Nephron (organoid): ENCODE measurements at regions not wholly inside any gene's neighbourhood (a gene's known extent, or its start where the extent isn't known, plus 50 kb on each side); places are given as distances from the start of the nearest gene placed in this dataset.

Experiments used
- H3K27ac Mint-ChIP-seq, 3 experiments: 2 replicates each; pipeline ENCODE4 v1.8.0; 2020; ENCODE audit warnings: mixed read lengths in 3 of 3, mild to moderate bottlenecking in 2 of 3, moderate library complexity in 1 of 3
- H3K27me3 Mint-ChIP-seq: 2 replicates; pipeline ENCODE4 v1.8.0; 2021; ENCODE audit warnings: low read depth, mild to moderate bottlenecking, moderate library complexity, mixed read lengths
- H3K36me3 Mint-ChIP-seq: 2 replicates; pipeline ENCODE4 v1.8.0; 2020; ENCODE audit warnings: low read depth, mixed read lengths
- H3K4me1 Mint-ChIP-seq: 2 replicates; pipeline ENCODE4 v1.8.0; 2020; ENCODE audit warnings: mixed read lengths
- H3K4me3 Mint-ChIP-seq, 3 experiments: 2 replicates each; pipeline ENCODE4 v1.8.0; 2020; ENCODE audit warnings: mild to moderate bottlenecking in 3 of 3, mixed read lengths in 3 of 3, moderate library complexity in 2 of 3
- H3K9me3 Mint-ChIP-seq: 2 replicates; pipeline ENCODE4 v1.8.0; 2020; ENCODE audit warnings: mixed read lengths
- TF ChIP-seq, protein P1 (sequence below), 3 experiments: fragments of 200-600 bp; sonication (generic); IDR thresholded peaks; one replicate each; pipeline ENCODE4 v1.5.0; 2021; ENCODE audit warnings: antibody characterized with exemption in 3 of 3; ENCODE audit not compliant: unreplicated experiment in 3 of 3

GRCh38 chr5:158022837-158023236, 163.9 kb upstream of the CLINT1 start:
- Mint-ChIP-seq H3K27ac (peak overlapping the region; percentile 7 to 54 (median 54)), H3K36me3 (no peaks in the 10 kb centered on the region), H3K9me3 (no peaks in the 10 kb centered on the region), H3K4me3 (no peak overlapping the region), H3K4me1 (peaks cover 36% of the 10 kb centered on the region), H3K27me3 (peaks cover 9% of the 10 kb centered on the region)
- TF ChIP-seq, protein P1, sequence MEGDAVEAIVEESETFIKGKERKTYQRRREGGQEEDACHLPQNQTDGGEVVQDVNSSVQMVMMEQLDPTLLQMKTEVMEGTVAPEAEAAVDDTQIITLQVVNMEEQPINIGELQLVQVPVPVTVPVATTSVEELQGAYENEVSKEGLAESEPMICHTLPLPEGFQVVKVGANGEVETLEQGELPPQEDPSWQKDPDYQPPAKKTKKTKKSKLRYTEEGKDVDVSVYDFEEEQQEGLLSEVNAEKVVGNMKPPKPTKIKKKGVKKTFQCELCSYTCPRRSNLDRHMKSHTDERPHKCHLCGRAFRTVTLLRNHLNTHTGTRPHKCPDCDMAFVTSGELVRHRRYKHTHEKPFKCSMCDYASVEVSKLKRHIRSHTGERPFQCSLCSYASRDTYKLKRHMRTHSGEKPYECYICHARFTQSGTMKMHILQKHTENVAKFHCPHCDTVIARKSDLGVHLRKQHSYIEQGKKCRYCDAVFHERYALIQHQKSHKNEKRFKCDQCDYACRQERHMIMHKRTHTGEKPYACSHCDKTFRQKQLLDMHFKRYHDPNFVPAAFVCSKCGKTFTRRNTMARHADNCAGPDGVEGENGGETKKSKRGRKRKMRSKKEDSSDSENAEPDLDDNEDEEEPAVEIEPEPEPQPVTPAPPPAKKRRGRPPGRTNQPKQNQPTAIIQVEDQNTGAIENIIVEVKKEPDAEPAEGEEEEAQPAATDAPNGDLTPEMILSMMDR (IDR thresholded peaks at IDR 0.05; ENCODE audit: unreplicated experiment in 3 of 3): no peak

GRCh38 chr5:158022393-158022792, 163.4 kb upstream of the CLINT1 start:
- H3K9me3 Mint-ChIP-seq: no peaks in the 10 kb centered on the region
- peak overlapping the region; percentile 7 to 54 (median 54) for H3K27ac Mint-ChIP-seq
- H3K36me3 Mint-ChIP-seq: no peaks in the 10 kb centered on the region
- H3K27me3 Mint-ChIP-seq: peaks cover 9% of the 10 kb centered on the region
- peaks cover 31% of the 10 kb centered on the region for H3K4me1 Mint-ChIP-seq
- TF ChIP-seq, protein P1 (IDR thresholded peaks at IDR 0.05; ENCODE audit: unreplicated experiment in 3 of 3): no peak
- no peak overlapping the region for H3K4me3 Mint-ChIP-seq

GRCh38 chr5:158020555-158021418, 161.8 kb upstream of the CLINT1 start:
- H3K27me3 Mint-ChIP-seq: peaks cover 9% of the 10 kb centered on the region
- H3K9me3 Mint-ChIP-seq: no peaks in the 10 kb centered on the region
- TF ChIP-seq, protein P1 (IDR thresholded peaks at IDR 0.05; ENCODE audit: unreplicated experiment in 3 of 3): no peak
- H3K4me1 Mint-ChIP-seq: peaks cover 23% of the 10 kb centered on the region
- H3K36me3 Mint-ChIP-seq: no peaks in the 10 kb centered on the region
- H3K4me3 Mint-ChIP-seq: no peak overlapping the region
- peak overlapping the region; percentile 52 to 71 (median 64) for H3K27ac Mint-ChIP-seq

- H3K9me3 Mint-ChIP-seq: no peaks in the 10 kb centered on the region
- no peak overlapping the region for H3K4me3 Mint-ChIP-seq
- peaks cover 2% of the 10 kb centered on the region for H3K27me3 Mint-ChIP-seq
- TF ChIP-seq, protein P1 (IDR thresholded peaks at IDR 0.05; ENCODE audit: unreplicated experiment in 3 of 3): no peak
- no peaks in the 10 kb centered on the region for H3K36me3 Mint-ChIP-seq
- peaks cover 10% of the 10 kb centered on the region for H3K4me1 Mint-ChIP-seq
- H3K27ac Mint-ChIP-seq: peak overlapping the region; percentile 74 to 88 (median 84)
These were observed 158.5 kb upstream of the CLINT1 start for GRCh38 chr5:158017469-158017868.

- no peak overlapping the region for H3K27ac Mint-ChIP-seq
- H3K36me3 Mint-ChIP-seq: no peaks in the 10 kb centered on the region
- peaks cover 3% of the 10 kb centered on the region for H3K27me3 Mint-ChIP-seq
- H3K4me3 Mint-ChIP-seq: no peak overlapping the region
- H3K4me1 Mint-ChIP-seq: peaks cover 5% of the 10 kb centered on the region
- no peaks in the 10 kb centered on the region for H3K9me3 Mint-ChIP-seq
- TF ChIP-seq, protein P1 (IDR thresholded peaks at IDR 0.05; ENCODE audit: unreplicated experiment in 3 of 3): no peak
These were observed 155.4 kb upstream of the CLINT1 start for GRCh38 chr5:158014372-158014771.

DNA sequence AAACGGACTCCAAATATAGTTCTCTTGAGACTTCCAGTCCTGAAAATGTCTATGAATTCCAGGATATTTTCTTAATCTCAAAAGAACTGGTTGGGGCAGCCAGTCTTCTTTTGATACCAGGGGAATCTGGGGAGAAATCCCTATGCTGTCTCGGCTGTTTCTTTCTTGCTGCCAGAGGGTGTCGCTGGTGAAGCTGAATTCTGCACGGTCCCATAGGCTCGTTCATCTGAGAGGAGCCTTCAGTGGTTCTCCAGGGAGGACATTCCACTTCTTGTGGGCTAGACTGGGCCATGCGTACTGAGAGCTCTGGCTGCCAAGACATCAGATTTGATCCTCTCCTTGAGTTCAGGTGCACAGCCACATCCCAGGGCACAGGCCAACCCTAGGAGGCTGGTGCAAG, 155.0 kb upstream of the CLINT1 start:
- H3K36me3 Mint-ChIP-seq: no peaks in the 10 kb centered on the region
- TF ChIP-seq, protein P1 (IDR thresholded peaks at IDR 0.05; ENCODE audit: unreplicated experiment in 3 of 3): peak; percentile 25 to 50 (median 37)
- no peak overlapping the region for H3K27ac Mint-ChIP-seq
- no peaks in the 10 kb centered on the region for H3K9me3 Mint-ChIP-seq
- peaks cover 5% of the 10 kb centered on the region for H3K4me1 Mint-ChIP-seq
- H3K4me3 Mint-ChIP-seq: no peak overlapping the region
- H3K27me3 Mint-ChIP-seq: peaks cover 3% of the 10 kb centered on the region
